DMS153 (cell line): ENCODE measurements at regions not wholly inside any gene's neighbourhood (a gene's known extent, or its start where the extent isn't known, plus 50 kb on each side); places are given as distances from the start of the nearest gene placed in this dataset.
"Not testable (repeated sequence)": the region's sequence is repeated elsewhere in the genome, so short reads cannot be mapped to it uniquely, and the experiment has no call there.

ENCODE experiments used
- DNase-seq: peaks from one replicate; lab custom pipeline; 2025; lab: John Stamatoyannopoulos, UW

DNA sequence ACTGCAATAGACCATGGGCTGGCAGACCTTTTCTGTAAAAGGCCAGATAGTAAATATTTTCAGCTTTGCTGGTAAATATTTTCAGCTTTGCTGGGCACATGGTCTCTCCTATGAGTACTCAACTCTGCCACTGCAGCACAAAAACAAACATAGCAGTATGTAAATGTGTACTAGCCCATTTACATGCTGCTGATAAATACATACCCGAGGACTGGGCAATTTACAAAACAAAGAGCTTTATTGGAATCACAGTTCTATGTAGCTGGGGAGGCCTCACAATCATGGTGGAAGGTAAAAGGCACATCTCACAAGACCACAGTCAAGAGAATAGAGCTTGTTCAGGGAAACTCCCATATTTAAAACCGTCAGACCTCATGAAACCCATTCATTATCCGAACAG lies 793.0 kb downstream of the EDEM1 start:
- no peak for DNase-seq

DNA sequence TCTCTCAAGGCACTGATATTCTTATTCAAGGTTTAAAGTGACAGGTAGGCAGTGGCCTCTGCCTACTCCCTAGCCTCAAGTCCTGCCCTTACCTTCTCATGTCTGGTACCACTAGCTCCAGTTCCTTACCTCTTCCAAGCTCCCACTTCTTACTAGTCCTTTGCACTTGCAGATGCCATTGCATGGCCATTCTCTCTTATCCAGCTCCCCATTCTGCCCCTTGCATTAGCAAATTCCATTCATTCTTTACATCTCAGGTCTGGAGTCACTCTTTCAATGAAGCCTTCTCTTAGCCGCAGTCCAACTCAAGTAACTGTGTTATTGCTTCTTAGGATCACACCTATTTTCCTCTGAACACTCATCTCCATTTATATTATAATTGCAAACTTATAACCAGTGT lies 807.1 kb downstream of the EDEM1 start:
- no peak for DNase-seq

DNA sequence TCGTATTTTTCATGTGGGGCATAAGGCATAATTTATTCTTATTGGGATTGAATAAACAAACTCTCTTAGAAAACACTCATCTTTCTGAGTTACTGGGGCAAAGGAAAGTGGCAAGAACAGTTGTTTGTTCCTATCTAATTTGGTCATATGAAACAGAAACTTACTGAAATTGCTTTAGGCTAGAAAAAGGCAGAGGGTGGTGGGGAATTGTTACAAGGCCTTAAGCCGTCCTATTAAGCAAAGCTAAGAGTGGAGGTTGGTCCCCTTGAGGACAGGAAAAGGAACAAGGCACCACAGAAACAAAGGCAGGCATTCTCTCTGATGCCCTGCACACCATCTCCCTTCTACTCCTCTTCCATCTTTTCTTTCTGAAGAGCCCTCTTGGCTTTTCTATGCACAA lies 830.9 kb downstream of the EDEM1 start:
- DNase-seq, result no peak

DNA sequence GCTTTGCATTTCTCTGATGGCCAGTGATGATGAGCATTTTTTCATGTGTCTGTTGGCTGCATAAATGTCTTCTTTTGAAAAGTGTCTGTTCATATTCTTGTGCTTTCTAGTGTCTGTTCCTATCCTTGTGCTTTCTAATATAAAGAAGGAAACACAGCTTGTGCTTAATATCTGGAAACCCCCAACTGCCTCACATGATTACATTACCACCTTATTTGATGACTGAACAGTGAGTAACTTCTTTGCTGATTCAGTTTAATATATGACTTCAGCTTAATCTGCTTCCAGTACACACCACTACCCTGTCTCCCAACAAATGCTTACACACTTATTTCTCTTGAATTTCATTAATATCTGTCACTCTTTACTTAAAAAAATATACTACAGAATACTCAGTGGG lies 835.1 kb downstream of the EDEM1 start:
- DNase-seq, result no peak

DNA sequence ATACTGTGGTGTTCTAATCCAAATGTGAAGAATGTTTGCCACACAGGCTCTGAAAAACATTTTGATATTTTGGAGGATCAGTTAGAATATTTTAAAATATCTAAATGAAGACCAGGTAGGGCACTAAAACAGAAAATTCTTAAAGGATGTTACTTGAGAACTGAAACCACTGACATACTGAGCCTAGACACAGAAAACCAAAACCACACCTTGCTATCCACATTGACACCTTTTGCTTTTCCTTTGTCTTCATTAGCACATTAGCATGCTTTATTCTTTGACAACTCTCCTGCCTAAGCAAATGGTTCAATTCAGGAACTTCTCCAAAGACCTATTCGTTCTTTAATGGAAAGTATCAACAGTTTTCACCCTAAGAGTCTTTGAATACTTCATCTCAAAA lies 835.9 kb upstream of the GRM7 start:
- DNase-seq, result no peak

DNA sequence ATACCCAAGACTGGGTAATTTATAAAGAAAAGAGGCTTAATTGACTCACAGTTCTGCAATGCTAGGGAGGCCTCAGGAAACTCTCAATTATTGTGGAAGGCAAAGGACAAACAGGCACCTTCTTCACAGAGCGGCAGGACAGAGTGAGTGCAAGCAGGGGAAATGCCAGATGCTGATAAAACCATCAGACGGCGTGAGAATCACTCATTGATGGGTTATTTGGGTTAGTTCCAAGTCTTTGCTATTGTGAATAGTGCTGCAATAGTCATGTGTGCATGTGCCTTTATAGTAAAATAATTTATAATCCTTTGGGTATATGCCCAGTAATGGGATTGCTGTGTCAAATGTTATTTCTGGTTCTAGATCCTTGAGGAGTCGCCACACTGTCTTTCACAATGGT lies 830.3 kb upstream of the GRM7 start:
- peak; percentile 4 for DNase-seq

DNA sequence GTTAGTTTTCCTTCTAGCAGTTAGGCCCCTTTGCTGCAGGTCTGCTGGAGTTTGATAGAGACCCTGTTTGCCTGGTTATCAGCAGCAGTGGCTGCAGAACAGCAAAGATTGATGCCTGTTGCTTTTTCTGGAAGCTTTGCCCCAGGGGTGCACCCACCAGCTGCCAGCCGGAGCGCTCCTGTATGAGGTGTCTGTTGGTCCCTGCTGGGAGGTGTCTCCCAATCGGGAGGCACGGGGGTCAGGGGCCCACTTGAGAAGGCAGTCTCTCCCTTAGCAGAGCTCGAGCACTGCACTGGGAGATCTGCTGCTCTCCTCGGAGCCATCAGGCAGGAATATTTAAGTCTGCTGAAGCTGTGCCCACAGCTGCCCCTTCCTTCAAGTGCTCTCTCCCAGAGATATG lies 825.3 kb upstream of the GRM7 start:
- no peak for DNase-seq

DNA sequence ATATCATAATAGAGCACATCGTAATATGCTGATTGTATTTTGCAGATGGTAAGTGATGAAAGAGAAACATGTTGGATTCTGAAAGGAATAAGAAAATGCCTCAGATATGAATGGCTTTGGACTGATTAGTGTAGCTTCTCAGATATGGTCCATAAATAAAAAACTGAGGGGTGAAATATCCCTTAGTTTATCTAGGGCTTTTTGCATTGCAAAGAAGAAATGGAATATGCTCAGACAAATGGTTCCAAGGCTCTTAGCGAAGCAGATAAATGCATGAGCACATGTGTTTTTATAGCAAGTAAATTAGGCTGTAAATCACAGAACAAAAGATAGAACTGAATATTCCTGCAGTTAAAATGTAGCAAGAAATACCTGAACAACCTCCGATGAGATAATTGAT lies 820.9 kb upstream of the GRM7 start:
- DNase-seq, result no peak

DNA sequence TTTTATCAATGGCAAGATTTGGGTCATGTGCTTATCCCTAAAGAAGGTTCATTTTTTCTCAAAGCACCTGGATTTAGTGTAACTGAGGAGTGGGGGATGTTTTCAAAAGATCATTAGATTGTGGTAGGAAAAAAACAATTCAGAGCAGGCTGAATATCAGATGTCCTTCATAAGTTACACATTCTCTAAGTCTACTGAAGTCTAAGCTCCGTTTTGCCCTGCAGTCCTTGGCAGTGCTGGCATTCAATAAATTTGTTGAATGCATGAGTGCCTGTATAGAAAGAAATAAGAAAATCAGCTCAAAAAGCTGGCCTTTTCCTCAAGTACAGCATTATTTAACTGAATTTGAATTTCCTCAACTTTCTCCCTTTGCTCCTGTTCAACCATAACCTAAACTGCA lies 819.0 kb upstream of the GRM7 start:
- no peak for DNase-seq

DNA sequence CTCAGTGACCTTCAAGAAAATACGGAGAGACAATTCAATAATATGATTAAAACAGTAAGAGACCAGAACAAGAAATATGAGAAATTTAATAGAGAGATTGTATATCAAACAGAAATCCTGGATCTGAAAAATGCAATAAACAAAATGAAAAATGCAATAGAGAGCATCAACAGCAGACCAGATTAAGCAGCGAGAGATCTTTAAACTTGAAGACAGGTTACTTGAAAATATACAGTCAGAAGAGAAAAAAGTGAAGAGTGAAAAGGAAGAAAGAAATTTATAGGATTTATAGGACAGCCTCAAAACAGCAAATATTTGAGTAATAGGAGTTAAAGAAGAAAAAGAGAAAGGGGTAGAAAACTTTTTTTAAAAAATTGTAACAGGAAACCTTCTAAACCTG lies 813.9 kb upstream of the GRM7 start:
- DNase-seq, result no peak

DNA sequence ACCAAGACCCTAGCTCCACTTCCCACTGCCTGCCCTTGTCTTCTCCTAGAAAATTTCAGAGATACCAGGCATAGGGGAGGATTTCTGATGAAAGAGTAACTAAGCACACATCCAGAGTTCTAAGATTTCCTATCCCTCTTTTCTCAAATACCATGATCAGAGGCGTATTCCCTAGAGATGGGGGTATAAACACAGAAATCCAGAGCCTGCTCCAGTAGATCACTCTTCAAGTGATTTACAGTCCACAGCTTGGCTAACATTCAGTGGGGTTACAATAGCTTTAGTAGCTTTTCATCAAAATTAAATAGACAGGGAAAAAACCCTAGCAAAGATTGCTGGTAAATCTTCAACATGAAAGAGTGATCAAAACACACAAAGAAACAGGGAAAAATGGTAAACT lies 800.7 kb upstream of the GRM7 start:
- no peak for DNase-seq

DNA sequence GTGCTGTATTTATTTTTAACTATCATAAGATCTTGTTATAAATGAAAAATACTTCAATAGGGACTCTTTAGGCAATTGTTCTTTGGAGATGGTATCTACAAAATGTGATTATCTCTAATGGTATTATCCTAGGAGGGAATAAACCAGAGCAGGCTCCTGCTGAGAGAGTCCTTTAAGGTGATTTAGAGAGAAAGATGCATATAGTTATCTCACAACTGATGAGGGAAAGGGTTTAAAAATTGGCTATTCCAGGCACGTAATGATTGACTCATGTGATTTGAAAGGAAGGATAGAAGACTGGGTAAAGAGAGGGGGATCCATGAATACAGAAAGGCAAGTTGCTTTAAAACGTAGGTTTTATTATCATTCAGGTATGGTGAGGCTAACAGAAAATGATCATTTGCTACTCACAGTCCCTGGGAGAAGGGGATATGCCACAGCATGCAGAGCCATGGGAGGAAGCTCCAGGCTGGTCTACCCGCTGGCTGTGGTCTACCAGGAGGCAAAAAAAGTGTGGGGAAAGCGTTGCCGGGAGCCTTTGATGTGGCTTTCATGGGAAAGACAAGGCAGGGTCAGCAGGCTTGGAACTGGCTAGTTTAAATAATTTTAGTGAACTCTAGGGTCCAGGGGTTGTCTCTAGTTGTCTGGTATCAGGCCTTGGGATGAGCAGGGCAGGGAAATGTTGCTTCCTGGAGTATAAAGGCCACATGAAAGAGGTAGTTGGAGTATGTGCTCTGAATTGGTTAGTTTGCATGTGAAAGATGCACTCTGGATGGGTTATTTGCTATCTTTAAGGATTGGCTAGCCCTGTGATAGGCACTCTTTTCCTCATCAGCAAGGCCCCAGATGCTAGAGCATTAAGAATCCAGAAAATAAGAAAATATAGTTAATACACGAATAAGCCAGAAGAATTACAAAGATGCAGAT lies 798.4 kb upstream of the GRM7 start:
- DNase-seq, result no peak

DNA sequence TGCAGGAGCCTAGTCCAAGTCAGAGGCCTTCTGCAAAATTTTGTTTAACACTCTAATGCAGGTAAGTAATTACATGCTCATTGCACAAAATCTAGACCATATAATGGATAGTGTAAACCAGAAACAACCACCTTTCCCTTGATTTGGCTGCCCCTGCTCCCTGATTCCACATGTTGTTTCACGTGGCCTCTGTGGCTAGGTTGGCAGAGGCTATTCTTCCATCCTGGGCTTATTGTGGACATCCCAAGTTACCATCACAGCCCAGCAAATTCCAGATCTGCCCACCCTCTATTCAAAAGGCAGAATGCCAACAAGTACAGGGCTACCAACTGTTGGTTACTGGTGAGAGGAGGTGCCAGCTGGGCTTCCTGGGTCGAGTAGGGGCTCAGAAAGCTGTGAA lies 794.5 kb upstream of the GRM7 start:
- DNase-seq, result no peak

DNA sequence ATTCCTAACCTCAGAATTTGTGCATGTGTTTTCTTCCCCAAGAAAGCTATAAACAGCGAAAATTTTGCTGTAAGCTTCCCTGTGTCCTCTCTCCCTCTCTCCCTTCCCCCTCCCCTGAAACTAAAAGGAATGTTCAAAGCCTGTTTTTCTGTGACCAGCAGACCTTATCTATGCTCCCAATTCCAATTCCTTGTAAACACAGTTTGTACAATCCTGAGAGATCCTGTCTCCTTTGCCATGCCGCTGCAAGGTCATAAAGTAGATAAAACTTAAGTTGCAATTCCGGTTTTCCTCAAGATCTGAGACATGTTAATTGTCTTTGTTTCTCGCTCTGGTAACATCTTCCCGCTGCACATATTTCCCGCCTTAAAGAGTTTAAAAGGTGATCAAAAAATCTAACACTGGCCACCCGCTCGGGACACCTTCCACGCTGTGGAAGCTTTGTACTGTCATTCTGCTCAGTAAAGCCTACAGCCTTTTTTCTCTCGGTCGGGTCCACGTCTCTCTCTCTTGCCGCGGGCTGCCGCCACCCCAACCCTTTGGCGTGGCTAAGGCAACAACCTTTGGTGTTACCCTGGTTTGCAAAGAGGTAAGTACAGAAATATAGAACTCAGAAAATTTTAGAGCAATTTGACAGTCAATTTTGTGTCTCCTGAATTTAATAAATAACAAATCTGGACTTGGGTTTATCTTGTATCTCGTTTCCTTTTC lies 793.9 kb upstream of the GRM7 start:
- not testable (repeated sequence) for DNase-seq

DNA sequence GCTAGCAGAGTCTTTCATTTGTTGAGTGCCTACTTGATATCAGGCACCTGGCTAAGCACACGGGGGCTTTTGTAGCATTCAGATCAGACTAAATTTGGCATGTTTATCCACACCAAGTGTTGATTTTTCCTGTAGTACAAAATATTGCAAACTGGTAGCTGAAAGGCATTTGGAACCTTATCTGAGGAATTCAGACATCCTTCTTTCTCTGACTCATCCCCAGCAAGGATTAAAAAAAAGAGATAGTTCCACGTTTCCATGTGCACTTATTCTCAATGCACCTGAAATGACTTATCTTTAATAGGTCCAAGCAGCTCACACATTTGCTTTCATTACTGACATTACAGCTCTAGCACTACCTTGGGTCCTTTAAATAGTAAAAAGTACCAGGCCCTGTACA lies 786.0 kb upstream of the GRM7 start:
- DNase-seq, result no peak

DNA sequence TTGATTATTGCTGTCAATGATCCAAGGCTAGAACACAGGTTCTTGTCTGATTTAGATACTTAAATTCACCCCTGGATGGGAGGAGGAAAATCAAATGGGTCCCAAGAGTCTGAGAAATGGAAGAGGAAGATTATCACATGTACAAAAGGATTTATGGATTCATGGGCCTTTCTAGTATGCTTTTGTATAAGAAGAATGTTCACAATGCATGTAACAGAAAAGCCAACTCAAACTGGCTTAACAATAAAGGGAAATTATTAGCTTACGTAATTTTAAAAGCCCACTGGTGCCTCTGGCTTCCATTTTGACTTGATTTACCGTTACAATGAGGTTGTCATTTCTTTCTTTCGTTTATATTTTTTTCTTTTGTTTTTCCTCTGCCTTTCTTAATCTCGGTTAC lies 782.5 kb upstream of the GRM7 start:
- no peak for DNase-seq

DNA sequence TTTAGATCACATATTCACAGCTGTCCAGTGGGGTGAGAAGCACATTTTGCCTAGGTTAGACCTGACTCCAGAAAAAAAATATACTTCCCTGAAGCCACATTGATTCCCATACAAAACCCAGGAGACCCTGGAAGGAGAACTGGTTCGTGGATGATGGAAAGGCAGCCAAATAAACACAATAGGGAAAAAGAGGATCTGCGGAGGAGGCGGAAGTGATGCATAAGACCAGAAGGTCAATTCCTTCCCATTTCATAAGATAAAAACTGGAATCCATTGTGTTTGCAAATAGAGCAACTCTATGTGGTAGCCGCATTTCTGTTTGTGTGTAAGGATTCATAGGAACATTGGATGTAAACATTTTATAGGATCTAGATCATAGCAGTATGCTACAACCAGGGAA lies 781.9 kb upstream of the GRM7 start:
- no peak for DNase-seq

DNA sequence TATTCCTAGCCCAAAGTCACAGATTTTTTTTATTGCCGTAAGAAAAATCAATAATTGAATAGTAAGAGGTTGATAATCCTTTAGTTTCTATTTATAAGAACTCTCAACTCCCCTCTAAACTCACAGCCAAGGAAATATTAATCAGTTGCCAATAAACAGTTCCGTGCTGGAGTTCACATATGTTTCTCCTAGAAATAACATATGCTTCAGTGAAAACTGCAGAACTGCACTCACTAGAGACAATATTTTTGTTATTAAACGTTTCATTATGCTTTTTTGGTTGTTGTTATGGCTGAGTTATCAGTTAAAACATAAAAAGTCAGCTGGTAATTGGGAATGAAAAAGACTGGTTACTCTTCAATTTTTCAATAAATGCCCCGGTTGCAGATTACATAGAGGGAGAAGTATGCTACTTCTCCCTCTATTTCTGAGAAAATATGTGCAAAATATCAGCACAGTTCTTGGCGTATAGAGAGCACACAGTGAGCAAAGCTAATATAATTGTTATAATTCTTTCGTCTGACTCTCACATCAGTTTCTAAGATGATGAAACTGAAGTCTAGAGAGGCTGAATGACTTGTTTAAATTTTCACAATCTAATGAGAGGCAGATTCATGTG lies 781.2 kb upstream of the GRM7 start:
- DNase-seq, result no peak

DNA sequence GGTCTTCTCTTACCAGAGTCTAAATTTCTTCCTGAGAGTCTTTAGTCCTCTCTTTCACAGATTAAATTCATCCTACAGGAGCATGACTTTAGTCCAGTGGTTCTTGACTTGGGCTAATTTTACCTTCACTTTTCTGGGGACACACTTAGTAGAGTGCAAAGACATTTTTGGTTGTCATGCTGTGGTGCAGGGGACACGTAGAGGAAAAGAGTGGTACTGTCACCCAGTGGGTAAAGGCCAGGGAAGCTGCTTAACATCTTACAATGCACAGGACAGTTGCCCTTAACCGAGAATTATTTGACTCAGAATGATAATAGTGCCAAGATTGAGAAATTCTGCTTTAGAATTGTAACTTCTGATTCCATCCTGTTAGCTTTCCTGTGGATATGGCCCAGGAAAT lies 772.5 kb upstream of the GRM7 start:
- no peak for DNase-seq

DNA sequence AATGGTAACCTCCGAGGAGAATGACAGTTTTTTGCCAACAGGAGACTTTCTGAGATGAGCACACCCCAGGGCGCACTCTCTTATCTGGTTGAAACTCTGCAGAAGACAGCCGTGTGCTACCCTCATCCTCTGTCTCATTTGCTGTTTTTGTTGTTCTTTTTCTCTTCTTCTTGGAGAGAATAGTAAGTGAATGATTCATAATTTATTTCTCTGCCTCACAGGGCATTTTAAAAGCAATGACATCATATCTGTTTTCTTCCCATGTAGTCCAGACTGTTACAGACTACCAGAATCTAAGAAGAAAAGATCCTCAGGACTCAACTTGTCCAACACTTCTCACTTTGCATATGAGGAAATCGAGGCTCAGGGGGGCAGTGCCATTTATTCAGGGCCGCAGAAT lies 771.1 kb upstream of the GRM7 start:
- DNase-seq, result no peak

DNA sequence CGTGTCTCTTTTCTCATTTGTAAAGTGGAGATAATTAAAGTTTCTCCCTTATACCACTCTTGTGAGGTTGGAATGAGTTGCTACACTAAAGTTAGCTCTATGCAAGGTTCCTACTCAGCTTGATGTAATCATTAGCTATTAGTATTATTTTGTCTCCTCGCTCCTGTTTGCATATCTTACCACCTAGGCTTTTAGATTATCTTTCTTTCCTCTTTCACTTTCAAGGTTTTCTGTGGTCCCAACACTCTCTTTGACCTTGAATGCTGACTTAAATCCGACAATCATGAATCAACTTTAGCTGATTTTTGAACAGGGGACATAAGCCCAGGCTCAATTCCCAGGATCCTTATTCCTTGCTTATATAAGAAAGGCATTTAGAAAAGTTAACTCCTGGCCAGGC lies 769.7 kb upstream of the GRM7 start:
- no peak for DNase-seq

DNA sequence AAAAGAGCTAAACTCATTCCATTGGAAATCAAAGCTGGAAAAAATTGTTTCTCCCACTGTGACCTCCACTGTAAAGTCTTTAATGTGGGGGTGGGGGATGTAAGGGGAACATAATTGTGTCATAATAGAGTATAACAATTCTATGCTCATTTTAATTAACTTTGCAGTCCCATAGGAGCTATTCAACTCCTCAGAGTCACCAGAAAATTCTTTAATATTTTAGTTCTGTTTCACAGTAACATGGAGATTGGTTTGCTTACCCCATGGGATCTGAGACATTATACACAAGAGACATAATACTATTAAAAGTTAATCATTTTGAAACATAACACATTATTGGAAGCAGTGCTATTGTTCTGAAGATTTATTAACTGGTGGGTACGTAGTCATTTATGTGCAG lies 765.9 kb upstream of the GRM7 start:
- no peak for DNase-seq

DNA sequence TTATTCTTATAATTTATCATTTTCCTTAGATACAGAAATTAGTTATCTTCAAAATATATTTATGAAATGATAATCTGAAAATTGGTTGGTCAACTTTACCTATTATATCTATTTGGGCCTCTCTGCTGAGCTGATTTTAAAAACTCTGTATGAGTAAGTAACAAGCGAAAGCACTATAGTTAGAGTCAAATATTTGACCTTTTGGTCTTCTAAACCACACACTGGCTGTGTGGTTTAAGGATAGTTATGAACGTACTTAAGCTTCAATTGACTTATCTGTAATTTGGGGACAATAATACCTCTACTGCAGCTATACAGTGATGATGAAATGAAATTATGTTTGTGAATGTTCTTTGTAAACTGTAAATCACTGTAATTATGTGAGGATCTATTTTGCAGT lies 763.9 kb upstream of the GRM7 start:
- no peak for DNase-seq
